DND-41 (cell line): ENCODE measurements at regions not wholly inside any gene's neighbourhood (a gene's known extent, or its start where the extent isn't known, plus 50 kb on each side); places are given as distances from the start of the nearest gene placed in this dataset.

Source experiments
- CTCF ChIP-seq: IDR thresholded peaks from 2 replicates; pipeline ENCODE4 v1.5.1; 2012; ENCODE audit warnings: borderline replicate concordance, low read length, moderate library complexity, mild to moderate bottlenecking; ENCODE audit not compliant: poor library complexity, severe bottlenecking; ENCODE audit errors: extremely low read depth
- EZH2 ChIP-seq: IDR thresholded peaks from 3 replicates; pipeline ENCODE4 v1.6.1; 2012; ENCODE audit warnings: borderline replicate concordance, low read depth, mild to moderate bottlenecking, moderate library complexity, low read length, inconsistent platforms; ENCODE audit not compliant: severe bottlenecking

GRCh38 chr10:10014846-10015245 lies 1002.8 kb upstream of the CELF2 start:
- TF ChIP-seq CTCF (no peak), EZH2 (no peak)
